DMS53 treated with DMSO at 0.1 percent for 48 hours (cell line): ENCODE measurements at regions not wholly inside any gene's neighbourhood (a gene's known extent, or its start where the extent isn't known, plus 50 kb on each side); places are given as distances from the start of the nearest gene placed in this dataset.
"Not testable (repeated sequence)": the region's sequence is repeated elsewhere in the genome, so short reads cannot be mapped to it uniquely, and the experiment has no call there.

Source experiments
- DNase-seq: peaks from one replicate; lab custom pipeline; 2025; ENCODE audit not compliant: unreplicated experiment; lab: John Stamatoyannopoulos, UW

GRCh38 chr12:115296613-115297198, 612.7 kb upstream of the TBX3 start:
- DNase-seq = no peak

GRCh38 chr12:115295886-115296285, 611.9 kb upstream of the TBX3 start:
- no peak for DNase-seq

- DNase-seq = no peak
These were observed 610.6 kb upstream of the TBX3 start for GRCh38 chr12:115294453-115295133.

- not testable (repeated sequence) for DNase-seq
These were observed 601.5 kb upstream of the TBX3 start for GRCh38 chr12:115285429-115285828.

- DNase-seq = no peak
These were observed 589.5 kb upstream of the TBX3 start for GRCh38 chr12:115273456-115273855.

GRCh38 chr12:115268451-115268850, 584.5 kb upstream of the TBX3 start:
- no peak for DNase-seq

GRCh38 chr12:115267891-115268290, 583.9 kb upstream of the TBX3 start:
- DNase-seq = no peak

- no peak for DNase-seq
These were observed 583.5 kb upstream of the TBX3 start for GRCh38 chr12:115267464-115267863.

GRCh38 chr12:115264605-115265004, 580.6 kb upstream of the TBX3 start:
- no peak for DNase-seq

- DNase-seq = no peak
These were observed 577.9 kb upstream of the TBX3 start for GRCh38 chr12:115261691-115262398.

- no peak for DNase-seq
These were observed 577.0 kb upstream of the TBX3 start for GRCh38 chr12:115260762-115261675.

- no peak for DNase-seq
These were observed 576.2 kb upstream of the TBX3 start for GRCh38 chr12:115259968-115260747.

- DNase-seq = no peak
These were observed 573.8 kb upstream of the TBX3 start for GRCh38 chr12:115257791-115258190.

GRCh38 chr12:115255962-115256361, 572.0 kb upstream of the TBX3 start:
- DNase-seq = no peak

GRCh38 chr12:115255257-115255656, 571.3 kb upstream of the TBX3 start:
- no peak for DNase-seq

GRCh38 chr12:115253049-115253448, 569.1 kb upstream of the TBX3 start:
- DNase-seq = no peak

GRCh38 chr12:115251727-115252126, 567.8 kb upstream of the TBX3 start:
- no peak for DNase-seq

- DNase-seq = no peak
These were observed 565.8 kb upstream of the TBX3 start for GRCh38 chr12:115249671-115250278.

- DNase-seq = no peak
These were observed 561.0 kb upstream of the TBX3 start for GRCh38 chr12:115245020-115245419.
